ENCODE measurements at regions not wholly inside any gene's neighbourhood (a gene's known extent, or its start where the extent isn't known, plus 50 kb on each side); places are given as distances from the start of the nearest gene placed in this dataset.

- Histone ChIP-seq H3K9me2 (ENCODE audit: insufficient read depth, low read length) (no peaks in the 10 kb centered on the region), H3K4me3 (ENCODE audit: low read length) (no peak overlapping the region), H3K9ac (ENCODE audit: low read length) (no peak overlapping the region), H3K27ac (ENCODE audit: low read length) (no peak overlapping the region), H2AFZ (ENCODE audit: low read depth, low read length) (no peak overlapping the region), H3K27me3 (ENCODE audit: insufficient read depth, low read depth, low read length) (no peaks in the 10 kb centered on the region), H3K79me2 (replicated peaks; ENCODE audit: insufficient read depth, low read length) (no peaks in the 10 kb centered on the region), H3F3A (ENCODE audit: insufficient read depth, low read length, poor library complexity, severe bottlenecking) (no peaks in the 10 kb centered on the region), H3K4me2 (ENCODE audit: low read length) (no peak overlapping the region), H3K9me3 (ENCODE audit: low read length) (no peaks in the 10 kb centered on the region), H3K36me3 (ENCODE audit: insufficient read depth, low read length) (no peaks in the 10 kb centered on the region), H4K20me1 (ENCODE audit: insufficient read depth) (no peaks in the 10 kb centered on the region)
- TF ChIP-seq TAF1 (IDR thresholded peaks at IDR 0.05; ENCODE audit: low read depth) (no peak), SMC3 (conservative IDR thresholded peaks at IDR 0.05; ENCODE audit: poor library complexity) (no peak), POLR2AphosphoS5 (IDR thresholded peaks at IDR 0.05) (no peak), REST (IDR thresholded peaks at IDR 0.05; ENCODE audit: borderline replicate concordance) (no peak), EP300 (conservative IDR thresholded peaks at IDR 0.05; ENCODE audit: poor library complexity, severe bottlenecking) (no peak), EZH2 (IDR thresholded peaks at IDR 0.05; ENCODE audit: borderline replicate concordance, insufficient read depth, low read length, poor library complexity, severe bottlenecking) (no peak)
These were observed 120.1 kb upstream of the SLC13A1 start for GRCh38 chr7:123319911-123320310.

GRCh38 chr7:123314886-123315285 lies 115.1 kb upstream of the SLC13A1 start:
- H3K4me3 ChIP-seq (ENCODE audit: low read length): no peak overlapping the region
- H3K79me2 ChIP-seq (replicated peaks; ENCODE audit: insufficient read depth, low read length): no peaks in the 10 kb centered on the region
- no peaks in the 10 kb centered on the region for H3K27me3 ChIP-seq (ENCODE audit: insufficient read depth, low read depth, low read length)
- no peak overlapping the region for H2AFZ ChIP-seq (ENCODE audit: low read depth, low read length)
- H4K20me1 ChIP-seq (ENCODE audit: insufficient read depth): no peaks in the 10 kb centered on the region
- H3K9me3 ChIP-seq (ENCODE audit: low read length): no peaks in the 10 kb centered on the region
- H3K36me3 ChIP-seq (ENCODE audit: insufficient read depth, low read length): no peaks in the 10 kb centered on the region
- H3K4me2 ChIP-seq (ENCODE audit: low read length): no peak overlapping the region
- no peaks in the 10 kb centered on the region for H3K9me2 ChIP-seq (ENCODE audit: insufficient read depth, low read length)
- TF ChIP-seq EZH2 (IDR thresholded peaks at IDR 0.05; ENCODE audit: borderline replicate concordance, insufficient read depth, low read length, poor library complexity, severe bottlenecking) (no peak), CTCF (IDR thresholded peaks at IDR 0.05; ENCODE audit: poor library complexity, severe bottlenecking) (no peak), POLR2AphosphoS5 (IDR thresholded peaks at IDR 0.05) (no peak), EP300 (conservative IDR thresholded peaks at IDR 0.05; ENCODE audit: poor library complexity, severe bottlenecking) (no peak)
- no peaks in the 10 kb centered on the region for H3F3A ChIP-seq (ENCODE audit: insufficient read depth, low read length, poor library complexity, severe bottlenecking)
- H3K27ac ChIP-seq (ENCODE audit: low read length): no peak overlapping the region
- H3K9ac ChIP-seq (ENCODE audit: low read length): no peak overlapping the region

- H3F3A ChIP-seq (ENCODE audit: insufficient read depth, low read length, poor library complexity, severe bottlenecking): no peaks in the 10 kb centered on the region
- H3K9ac ChIP-seq (ENCODE audit: low read length): no peak overlapping the region
- no peaks in the 10 kb centered on the region for H3K79me2 ChIP-seq (replicated peaks; ENCODE audit: insufficient read depth, low read length)
- H3K27me3 ChIP-seq (ENCODE audit: insufficient read depth, low read depth, low read length): no peaks in the 10 kb centered on the region
- TF ChIP-seq POLR2AphosphoS5 (IDR thresholded peaks at IDR 0.05): peak; percentile 47
- no peak for TF ChIP-seq RAD21 (conservative IDR thresholded peaks at IDR 0.05)
- peak; percentile 58 for TF ChIP-seq REST (IDR thresholded peaks at IDR 0.05; ENCODE audit: borderline replicate concordance)
- TF ChIP-seq SMC3 (conservative IDR thresholded peaks at IDR 0.05; ENCODE audit: poor library complexity): no peak
- TF ChIP-seq TAF1 (IDR thresholded peaks at IDR 0.05; ENCODE audit: low read depth): no peak
- no peak for TF ChIP-seq EP300 (conservative IDR thresholded peaks at IDR 0.05; ENCODE audit: poor library complexity, severe bottlenecking)
- TF ChIP-seq MXI1 (conservative IDR thresholded peaks at IDR 0.05; ENCODE audit: poor library complexity, severe bottlenecking): no peak
- TF ChIP-seq EZH2 (IDR thresholded peaks at IDR 0.05; ENCODE audit: borderline replicate concordance, insufficient read depth, low read length, poor library complexity, severe bottlenecking): no peak
- no peak for TF ChIP-seq CTCF (IDR thresholded peaks at IDR 0.05; ENCODE audit: poor library complexity, severe bottlenecking)
- H3K27ac ChIP-seq (ENCODE audit: low read length): no peak overlapping the region
- H4K20me1 ChIP-seq (ENCODE audit: insufficient read depth): no peaks in the 10 kb centered on the region
- no peaks in the 10 kb centered on the region for H3K9me3 ChIP-seq (ENCODE audit: low read length)
- H3K4me3 ChIP-seq (ENCODE audit: low read length): no peak overlapping the region
- H3K36me3 ChIP-seq (ENCODE audit: insufficient read depth, low read length): no peaks in the 10 kb centered on the region
- no peak overlapping the region for H3K4me2 ChIP-seq (ENCODE audit: low read length)
- H2AFZ ChIP-seq (ENCODE audit: low read depth, low read length): no peak overlapping the region
- H3K9me2 ChIP-seq (ENCODE audit: insufficient read depth, low read length): no peaks in the 10 kb centered on the region
These were observed 108.6 kb upstream of the SLC13A1 start for GRCh38 chr7:123308254-123308951.

Data from neural cell (in vitro differentiated cells).